NCI-H1930 (cell line): ENCODE measurements at regions not wholly inside any gene's neighbourhood (a gene's known extent, or its start where the extent isn't known, plus 50 kb on each side); places are given as distances from the start of the nearest gene placed in this dataset.
"Not testable (repeated sequence)": the region's sequence is repeated elsewhere in the genome, so short reads cannot be mapped to it uniquely, and the experiment has no call there.

ENCODE experiments used
- DNase-seq, 2 experiments: peaks; one replicate each; lab custom pipeline; 2025; lab: John Stamatoyannopoulos, UW

DNA sequence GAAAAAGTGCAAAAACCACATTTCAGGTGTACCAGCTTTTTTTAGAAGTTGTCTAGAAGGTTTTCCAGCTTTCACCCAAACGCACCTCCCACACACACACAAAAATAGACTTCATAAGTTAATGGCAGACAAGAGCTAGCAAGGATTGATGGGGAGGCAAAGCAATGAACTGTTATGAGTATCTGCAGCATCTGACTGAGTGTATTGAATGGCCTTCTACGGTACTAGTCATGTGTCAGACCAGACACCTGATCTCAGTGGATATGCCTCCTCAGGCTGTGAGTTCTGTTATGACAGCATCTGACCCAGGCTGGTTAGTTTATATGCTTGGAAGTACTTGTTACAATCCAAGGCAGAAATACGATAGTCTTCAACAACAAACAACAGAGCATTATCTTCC, 406.1 kb upstream of the AUTS2 start:
- DNase-seq: no peak

DNA sequence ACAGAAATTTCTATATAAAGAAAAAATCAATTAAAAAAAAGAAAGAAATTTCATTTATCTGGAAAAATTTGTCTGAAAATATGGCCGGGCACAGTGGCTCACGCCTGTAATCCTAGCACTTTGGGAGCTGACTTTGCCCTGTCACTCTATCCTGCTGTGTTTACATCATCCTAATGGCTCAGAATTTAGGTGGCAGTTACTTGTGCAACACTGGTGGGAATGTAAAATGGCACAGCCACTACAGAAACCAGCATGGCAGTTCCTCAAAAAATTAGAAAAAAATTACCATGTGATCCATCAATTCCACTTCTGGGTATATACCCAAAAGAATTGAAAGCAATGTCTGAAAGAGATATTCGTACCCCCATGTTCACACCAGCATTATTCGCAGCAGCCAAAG, 405.2 kb upstream of the AUTS2 start:
- no peak for DNase-seq

DNA sequence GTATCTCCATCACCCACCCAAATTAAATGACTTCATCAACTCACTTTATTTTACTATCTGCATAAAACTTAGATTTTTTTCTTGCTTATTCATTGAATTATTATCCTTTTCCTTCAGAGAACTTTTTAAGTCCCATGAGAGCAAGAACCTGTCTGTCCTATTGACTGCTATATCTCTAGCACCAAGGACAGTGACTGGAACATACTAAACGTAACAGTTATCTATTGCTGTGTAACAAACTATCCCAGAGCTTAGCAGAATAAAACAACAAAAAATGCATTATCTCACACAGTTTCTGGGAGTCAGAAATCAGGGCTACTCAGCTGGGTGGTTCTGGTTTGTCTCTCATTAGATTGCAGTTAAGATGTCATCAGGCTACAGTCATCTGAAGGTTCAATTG, 401.7 kb upstream of the AUTS2 start:
- no peak for DNase-seq

DNA sequence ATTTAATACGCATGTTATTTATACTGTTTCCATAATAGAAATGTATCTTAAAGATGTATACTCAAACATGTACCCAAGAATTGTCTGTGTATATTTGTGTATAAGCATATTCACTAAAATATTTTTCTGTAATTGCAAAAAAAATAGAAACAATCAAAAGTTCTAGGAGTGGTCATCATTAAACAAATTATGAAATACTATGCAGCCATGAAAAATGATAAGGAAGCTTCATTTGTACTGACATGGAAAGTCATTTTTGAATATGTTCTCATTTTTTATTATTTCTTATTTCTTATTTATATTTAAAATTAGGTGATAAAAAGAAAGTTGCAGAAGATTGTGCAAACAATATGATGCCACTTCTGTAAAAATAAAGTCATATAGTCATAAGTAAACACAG, 400.0 kb upstream of the AUTS2 start:
- no peak for DNase-seq

DNA sequence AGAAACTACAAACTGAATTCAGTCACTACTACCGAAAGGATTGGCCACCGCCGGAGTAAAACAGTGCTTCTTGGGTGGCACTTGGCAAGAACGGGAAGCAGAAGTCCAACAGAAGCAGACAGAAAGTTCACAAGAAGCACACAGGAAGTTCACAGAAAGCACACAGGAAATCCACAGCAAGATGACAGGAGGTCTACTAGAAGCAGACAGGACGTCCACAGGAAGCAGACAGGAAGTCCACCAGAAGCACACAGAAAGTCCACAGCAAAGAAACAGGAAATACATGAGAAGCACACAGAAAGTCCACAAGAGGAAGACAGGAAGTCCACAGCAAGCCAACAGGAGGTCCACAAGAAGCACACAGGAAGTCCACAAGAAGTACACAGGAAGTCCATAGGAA, 399.2 kb upstream of the AUTS2 start:
- DNase-seq: no peak

DNA sequence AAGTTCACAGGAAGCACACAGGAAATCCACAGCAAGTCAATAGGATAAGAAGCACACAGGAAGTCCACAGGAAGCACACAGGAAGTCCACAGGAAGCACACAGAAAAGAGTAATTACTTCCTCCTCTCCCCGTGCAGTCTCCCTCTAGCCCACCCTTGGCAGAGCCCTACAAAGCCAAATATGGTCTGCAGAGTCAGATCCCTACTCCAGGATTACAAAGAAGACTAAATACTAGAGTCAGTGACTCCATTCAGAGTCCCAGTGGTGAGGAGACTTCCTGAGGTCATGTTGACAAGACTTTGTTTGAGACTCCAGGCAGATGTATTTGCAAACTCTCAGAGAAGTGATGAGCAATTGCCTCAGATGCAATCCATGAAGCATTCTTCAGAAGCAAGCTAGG, 398.6 kb upstream of the AUTS2 start:
- DNase-seq: no peak

DNA sequence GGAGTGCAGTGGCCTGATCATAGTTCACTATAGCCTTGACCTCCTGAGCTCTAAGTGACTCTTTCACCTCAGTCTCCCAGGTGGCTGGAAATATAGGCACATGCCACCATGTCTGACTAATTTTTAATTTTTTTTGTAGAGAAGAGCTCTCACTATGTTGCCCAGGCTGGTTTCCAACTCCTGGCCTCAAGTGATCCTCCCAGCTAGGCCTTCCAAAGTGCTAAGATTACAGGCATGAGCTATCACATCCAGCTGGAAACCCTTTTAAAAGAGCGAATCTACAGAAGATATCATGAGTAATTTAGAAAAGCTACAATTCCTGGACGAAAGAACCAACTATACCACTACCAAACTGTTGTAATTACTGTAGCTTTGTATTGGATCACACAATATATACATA, 394.4 kb upstream of the AUTS2 start:
- no peak for DNase-seq

DNA sequence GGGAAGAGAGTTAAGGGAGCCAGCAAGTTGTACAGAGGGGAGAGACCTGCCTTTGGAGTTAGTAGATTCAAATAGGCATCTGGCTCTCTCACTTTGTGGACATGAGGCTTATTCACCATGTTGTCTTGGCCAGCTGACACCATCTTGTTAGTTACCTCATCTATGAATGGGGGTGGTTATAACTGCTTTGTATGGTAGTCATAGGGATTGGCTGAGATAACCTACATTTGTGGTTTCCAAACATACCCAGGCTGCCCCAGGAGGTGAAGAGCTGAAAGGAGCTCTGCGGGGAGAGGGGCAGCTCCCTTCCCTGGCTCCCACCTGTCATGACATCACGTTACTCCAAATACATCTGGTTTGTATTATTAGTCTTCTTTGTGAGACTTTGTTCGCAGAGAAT, 393.3 kb upstream of the AUTS2 start:
- DNase-seq: no peak

DNA sequence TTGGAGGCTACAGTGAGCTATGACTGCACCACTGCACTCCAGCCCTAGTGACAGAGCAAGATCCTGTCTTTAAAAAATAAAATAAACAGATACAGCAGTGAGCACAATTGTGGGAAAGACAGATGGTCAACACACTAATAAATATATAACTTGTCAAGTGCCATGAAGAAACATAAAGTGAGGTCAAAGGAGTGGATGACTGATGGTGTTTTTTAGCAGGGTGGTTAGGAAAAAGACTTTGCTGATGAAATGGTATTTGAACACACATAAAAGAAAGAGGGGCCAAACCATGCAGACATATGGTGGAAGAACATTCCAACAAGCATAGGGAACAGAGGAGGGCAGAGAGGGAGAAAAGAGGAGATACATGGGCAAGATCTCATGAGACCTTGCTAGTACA, 392.7 kb upstream of the AUTS2 start:
- DNase-seq: no peak

DNA sequence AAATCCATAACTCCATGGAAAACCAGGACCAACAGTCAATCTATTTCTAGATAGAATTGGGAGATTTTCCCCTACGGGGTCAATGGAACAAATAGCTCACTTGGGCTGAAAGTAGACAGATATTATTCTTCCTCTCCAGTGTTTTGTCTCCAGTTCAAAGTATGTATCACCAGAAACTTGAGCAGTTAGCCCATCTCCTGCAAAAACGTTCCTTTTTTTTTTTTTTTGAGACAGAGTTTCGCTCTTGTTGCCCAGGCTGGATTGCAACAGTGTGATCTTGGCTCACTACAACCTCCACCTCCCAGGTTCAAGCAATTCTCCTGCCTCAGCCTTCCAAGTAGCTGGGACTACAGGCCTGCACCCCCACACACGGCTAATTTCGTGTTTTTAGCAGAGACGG, 390.0 kb upstream of the AUTS2 start:
- no peak for DNase-seq

DNA sequence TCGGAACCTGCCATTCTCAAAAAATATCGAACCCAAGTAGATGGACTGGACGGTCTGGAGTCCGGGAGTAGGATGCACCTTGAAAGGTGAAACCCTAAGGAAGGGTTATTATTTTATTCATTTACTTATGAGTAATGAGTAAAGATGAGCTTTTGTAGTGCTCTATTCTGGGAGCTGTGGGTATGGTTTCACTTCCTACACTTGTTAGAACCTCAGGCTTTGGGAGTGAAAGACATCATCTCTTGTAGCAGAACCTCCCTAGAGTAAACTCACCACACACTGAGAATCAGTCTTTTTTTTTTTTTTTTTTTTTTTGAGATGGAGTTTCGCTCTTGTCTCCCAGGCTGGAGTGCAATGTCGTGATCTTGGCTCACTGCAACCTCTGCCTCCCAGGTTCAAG, 389.4 kb upstream of the AUTS2 start:
- no peak for DNase-seq

DNA sequence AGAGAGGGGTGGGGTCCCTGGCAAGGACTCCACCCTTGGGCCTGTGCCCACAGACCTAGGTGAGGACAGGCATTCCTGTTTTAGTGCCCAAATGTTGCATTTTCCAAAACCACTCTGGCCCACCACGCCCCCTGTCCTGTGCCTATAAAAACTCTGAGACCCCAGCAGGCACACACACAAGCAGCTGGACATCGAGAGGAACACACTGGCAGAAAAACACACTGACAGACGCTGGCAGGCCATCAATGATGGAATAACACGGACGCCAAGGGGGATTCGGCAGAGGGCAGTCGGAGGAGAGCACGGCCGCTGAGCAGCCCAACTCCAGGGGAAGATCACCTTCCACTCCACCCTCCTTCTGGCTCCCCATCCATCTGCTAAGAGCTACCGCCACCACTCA, 386.9 kb upstream of the AUTS2 start:
- no peak for DNase-seq

DNA sequence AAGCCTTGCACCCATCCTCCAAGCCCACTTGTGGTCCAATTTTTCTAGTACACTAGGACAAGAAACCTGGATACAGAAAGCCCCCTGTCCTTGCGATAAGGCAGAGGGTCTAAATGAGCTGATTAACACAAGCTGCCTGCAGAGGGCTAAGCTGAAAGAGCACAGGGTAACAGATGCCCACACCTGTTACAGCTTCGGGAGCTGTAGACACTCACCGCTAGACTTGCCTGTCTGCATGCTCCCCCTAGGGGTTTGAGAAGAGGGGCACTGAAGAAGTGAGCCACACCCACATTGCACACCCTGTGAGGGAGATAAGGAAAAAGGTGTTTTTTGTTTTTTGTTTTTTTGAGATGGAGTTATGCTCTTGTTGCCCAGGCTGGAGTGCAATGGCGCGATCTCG, 386.5 kb upstream of the AUTS2 start:
- no peak for DNase-seq

DNA sequence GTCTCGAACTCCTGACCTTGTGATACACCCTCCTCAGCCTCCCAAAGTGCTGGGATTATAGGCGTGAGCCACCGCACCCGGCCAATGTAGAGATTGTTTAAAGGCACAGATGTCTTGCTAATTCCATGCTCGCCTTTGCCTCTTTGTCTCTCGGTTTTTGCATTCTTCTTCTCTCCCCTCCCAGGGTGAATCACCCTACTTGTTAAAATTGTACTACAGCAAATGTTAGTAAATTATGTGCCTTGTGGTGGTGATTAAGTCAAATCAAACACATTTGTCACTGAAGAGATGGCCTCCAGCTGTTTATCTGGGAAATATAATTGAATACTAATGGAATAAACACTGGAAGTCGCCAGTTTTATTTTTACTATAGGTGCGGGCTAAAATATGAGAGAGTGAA, 384.4 kb upstream of the AUTS2 start:
- DNase-seq: no peak

DNA sequence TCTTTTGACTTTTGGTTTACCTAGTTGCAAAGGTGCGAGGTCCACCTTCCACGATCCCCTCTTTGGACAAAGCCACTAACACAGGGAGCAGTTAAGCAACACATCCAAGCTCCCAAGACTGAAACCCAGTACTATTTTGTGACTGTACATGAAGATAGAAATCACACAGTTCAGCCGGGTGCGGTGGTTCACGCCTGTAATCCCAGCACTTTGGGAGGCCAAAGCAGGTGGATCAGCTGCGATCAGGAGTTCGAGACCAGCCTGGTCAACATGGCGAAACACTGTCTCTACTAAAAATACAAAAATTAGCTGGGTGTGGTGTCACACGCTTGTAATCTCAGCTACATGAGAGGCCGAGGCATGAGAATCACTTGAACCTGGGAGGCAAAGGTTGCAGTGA, 382.8 kb upstream of the AUTS2 start:
- DNase-seq: not testable (repeated sequence)

DNA sequence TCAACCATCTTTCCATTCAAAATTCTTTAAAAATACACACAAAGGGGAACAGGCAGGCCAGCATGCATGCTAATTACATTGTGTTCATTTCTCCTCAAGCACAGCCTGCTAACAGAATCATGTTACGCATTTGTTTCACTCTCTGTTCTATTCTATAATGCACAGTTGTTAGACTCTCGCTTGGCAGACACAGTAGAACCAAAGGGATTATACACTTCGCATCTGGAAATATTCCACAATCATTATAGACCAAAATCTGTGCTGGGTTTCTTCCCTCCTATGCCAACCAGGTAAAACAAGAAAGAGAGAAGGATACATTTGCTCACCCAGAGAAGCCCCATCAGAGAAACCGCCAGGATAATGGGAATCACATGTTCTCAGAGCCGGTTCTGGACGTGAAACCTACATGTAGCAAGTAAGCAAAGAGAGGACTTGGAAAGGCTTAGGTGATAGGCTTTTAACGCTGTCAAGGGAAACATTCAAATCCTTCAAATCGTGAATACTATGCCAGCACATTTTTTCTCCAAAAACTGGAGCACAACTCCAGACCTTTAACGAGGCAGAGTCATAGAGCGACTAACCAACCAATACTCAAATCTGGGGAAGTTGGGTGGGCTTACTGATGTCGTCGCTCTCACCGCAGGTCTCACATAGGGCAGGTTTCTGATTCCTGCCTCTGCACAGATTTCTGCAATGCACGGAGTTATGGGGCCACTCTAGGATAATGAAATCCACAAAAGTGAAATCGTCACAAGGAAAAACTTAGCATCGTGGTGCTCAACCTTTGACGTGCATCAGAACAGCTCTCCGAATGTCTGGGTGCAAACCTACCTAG, 380.5 kb upstream of the AUTS2 start:
- DNase-seq: no peak

DNA sequence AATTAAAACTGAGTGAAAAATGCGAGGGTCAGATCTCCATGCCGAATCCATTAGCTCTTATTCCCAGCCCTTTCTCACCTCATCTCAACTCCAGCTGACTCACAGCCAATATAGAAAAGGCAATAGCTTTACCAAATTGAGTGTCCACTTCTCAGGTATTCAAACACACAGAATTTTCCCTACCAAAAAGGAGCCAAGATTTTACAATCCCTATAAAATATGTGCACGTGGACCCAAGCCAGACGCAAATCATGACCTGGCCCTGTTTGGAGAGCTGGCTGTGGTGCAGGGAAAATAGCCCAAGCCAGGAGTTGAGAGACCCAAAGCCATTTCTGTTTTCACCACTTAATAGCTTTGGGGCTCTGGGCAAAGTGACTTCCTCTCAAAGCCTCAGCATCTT, 379.7 kb upstream of the AUTS2 start:
- no peak for DNase-seq

DNA sequence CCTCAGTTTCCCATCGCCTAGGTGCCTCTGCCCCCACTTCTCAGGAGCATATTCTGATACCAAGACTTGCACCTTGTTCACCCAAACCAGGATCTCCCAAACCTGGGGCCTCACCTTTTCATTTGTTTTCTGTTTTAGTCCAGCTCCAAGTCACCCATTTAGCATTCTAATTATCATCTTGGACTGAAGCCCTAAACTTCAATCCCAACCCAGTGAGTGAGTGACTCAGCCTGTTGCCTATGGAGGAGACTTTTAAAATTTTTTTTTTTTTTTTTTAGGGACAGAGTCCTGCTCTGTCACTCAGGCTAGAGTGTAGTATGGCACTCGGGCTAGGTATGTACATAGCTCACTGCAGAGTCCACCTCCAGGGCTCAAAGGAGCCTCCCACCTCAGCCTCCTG, 378.9 kb upstream of the AUTS2 start:
- DNase-seq: no peak

DNA sequence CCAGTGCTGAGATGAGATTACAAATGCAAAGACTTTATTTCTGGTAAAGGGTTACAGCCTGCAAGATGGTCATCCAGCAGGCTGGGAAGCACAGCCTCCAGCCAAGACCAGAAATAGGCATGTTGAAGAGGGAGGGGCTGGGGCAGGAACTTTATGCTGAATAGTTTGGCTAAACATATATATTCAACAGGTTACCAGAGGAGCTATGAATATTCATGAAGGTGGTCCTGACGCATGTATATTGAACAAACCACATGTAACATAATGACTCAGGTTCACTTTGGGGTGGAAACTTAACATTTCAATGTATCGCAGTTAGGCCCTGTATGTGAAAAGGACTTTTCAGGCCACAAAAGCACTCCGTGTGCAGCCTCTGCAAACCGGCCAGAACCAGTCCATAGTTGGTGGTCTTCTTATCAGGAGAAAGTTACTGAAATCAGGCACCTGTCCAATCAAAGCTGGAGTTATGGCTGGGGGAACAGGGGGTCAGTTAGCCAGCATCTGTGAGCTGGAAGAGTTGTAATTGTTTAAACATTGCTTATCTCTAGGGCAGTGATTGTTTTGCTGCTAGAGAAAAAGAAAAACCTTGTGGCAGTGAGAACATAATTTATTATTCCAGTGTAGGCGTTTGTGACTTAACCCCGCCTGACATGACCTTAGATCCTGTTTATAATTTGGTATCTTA, 372.9 kb upstream of the AUTS2 start:
- DNase-seq: no peak

DNA sequence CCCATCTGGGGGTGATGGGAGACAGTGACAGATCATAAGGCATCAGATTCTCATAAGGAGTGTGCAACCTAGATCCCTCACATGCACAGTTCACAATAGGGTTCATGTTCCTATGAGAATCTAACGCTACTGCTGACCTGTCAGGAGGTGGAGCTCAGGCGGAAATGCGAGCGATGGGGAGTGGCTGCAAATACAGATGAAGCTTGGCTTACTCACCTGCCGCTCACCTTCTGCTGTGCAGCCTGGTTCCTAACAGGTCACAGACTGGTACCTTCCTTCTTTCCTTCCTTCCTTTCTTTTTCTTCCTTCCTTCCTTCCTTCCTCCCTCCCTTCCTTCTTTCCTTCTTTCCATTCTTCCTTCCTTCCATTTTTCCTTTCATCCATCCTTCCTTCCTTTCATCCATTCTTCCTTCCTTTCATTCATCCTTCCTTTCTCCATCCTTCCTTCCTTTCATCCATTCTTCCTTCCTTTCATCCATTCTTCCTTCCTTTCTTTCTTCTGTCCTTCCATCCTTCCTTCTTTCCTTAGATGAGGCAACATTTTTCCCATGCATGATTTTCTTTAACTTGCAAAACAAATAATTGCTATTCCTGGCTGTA, 370.0 kb upstream of the AUTS2 start:
- DNase-seq: no peak

DNA sequence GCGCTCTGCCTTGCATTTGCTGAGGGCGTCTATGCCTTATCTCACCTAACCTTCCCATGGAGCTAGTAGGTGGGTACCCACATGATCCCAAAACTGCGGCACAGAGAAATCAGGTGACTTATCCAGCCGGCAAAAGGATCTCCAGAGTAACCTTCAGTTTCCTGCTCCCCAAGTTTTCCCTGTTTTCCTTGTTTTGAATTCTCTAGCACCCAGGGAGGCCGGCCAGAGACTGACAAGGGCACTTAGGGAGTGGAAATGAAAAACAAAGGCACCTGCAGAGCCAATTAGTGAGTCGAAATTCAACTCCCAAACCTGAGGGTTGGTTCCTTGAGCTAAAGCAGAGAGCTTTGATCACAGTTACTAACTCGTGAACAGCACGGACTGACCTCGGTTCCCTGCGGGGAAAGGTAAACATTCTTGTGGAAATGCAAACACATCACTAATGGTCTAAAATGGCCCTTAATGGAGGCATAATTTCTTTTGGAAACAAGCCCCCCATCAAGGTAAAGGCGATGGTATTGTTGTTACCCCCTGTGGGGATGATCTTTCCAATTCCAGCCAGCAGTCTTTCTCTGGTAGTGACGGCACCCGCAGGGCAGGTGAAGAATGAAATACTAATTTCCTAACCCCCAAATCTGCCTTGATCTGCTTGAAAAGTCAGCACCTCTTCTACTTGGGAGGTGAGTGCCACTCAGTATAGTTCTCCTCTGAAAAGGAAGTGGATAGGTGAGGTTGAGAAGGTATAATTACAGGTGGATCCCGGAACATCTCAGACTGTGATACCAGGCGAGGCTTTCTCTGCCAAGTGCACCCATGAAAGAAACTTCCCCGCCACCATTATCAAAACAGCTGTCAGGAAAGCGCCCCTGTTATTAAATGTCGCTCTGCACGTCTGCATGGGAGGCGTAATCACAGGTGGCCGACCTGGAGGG, 365.6 kb upstream of the AUTS2 start:
- DNase-seq: peak; percentile 95 to 98

DNA sequence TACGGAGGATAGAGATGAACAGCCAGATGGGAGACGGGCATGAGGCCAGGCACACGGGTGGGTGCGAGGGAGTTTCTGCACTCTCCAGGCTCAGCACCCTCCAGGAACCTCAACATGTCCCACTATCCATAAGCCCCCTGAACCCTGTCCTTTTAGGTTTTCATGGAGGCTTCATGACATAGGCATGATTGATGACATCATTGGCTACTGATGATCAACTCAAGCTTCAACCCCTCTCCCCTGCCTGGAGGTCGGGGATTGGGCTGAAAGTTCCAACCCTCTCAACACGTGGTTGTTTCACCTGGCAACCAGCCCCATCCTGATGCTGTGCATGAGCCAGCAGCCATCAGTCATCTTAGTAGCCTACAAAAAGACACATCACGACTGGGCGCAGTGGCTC, 360.7 kb upstream of the AUTS2 start:
- DNase-seq: no peak
